ENCODE measurements at regions not wholly inside any gene's neighbourhood (a gene's known extent, or its start where the extent isn't known, plus 50 kb on each side); places are given as distances from the start of the nearest gene placed in this dataset.

- TF ChIP-seq CTCF (IDR thresholded peaks at IDR 0.05; ENCODE audit: low read length) (no peak), EZH2 (IDR thresholded peaks at IDR 0.05; ENCODE audit: borderline replicate concordance, low read length) (no peak)
- no peaks in the 10 kb centered on the region for H3K27me3 ChIP-seq (ENCODE audit: insufficient read depth, low read length)
- H3K27ac ChIP-seq (ENCODE audit: low read depth, low read length, poor library complexity, severe bottlenecking): no peak overlapping the region
- H3K9me3 ChIP-seq (ENCODE audit: low read length): no peaks in the 10 kb centered on the region
- no peaks in the 10 kb centered on the region for H3K4me1 ChIP-seq (ENCODE audit: insufficient read depth, low read length, severe bottlenecking)
- no peaks in the 10 kb centered on the region for H4K20me1 ChIP-seq (ENCODE audit: insufficient read depth, low read length)
- no peak overlapping the region for H3K9ac ChIP-seq (ENCODE audit: low read length)
- no peaks in the 10 kb centered on the region for H3K9me2 ChIP-seq (ENCODE audit: low read depth, low read length)
- no peak overlapping the region for H3K4me3 ChIP-seq (ENCODE audit: low read depth, low read length, poor library complexity, severe bottlenecking)
- no peaks in the 10 kb centered on the region for H3F3A ChIP-seq (ENCODE audit: insufficient read depth, low read length)
- no peak overlapping the region for H2AFZ ChIP-seq (ENCODE audit: low read length)
- H3K79me2 ChIP-seq (ENCODE audit: insufficient read depth, low read length): no peaks in the 10 kb centered on the region
- no peaks in the 10 kb centered on the region for H3K36me3 ChIP-seq (ENCODE audit: insufficient read depth, low read length)
- no peak overlapping the region for H3K4me2 ChIP-seq (ENCODE audit: low read length)
Observed at GRCh38 chr13:105971738-105972137, 563.7 kb downstream of the EFNB2 start.

- H3K9me2 ChIP-seq (ENCODE audit: low read depth, low read length): no peaks in the 10 kb centered on the region
- H3K4me2 ChIP-seq (ENCODE audit: low read length): no peak overlapping the region
- H3K9ac ChIP-seq (ENCODE audit: low read length): no peak overlapping the region
- H3K27ac ChIP-seq (ENCODE audit: low read depth, low read length, poor library complexity, severe bottlenecking): no peak overlapping the region
- H3K9me3 ChIP-seq (ENCODE audit: low read length): no peaks in the 10 kb centered on the region
- no peaks in the 10 kb centered on the region for H3K4me1 ChIP-seq (ENCODE audit: insufficient read depth, low read length, severe bottlenecking)
- TF ChIP-seq EZH2 (IDR thresholded peaks at IDR 0.05; ENCODE audit: borderline replicate concordance, low read length) (no peak), CTCF (IDR thresholded peaks at IDR 0.05; ENCODE audit: low read length) (no peak)
- H3K27me3 ChIP-seq (ENCODE audit: insufficient read depth, low read length): no peaks in the 10 kb centered on the region
- H3F3A ChIP-seq (ENCODE audit: insufficient read depth, low read length): no peaks in the 10 kb centered on the region
- no peaks in the 10 kb centered on the region for H3K79me2 ChIP-seq (ENCODE audit: insufficient read depth, low read length)
- H3K36me3 ChIP-seq (ENCODE audit: insufficient read depth, low read length): no peaks in the 10 kb centered on the region
- H2AFZ ChIP-seq (ENCODE audit: low read length): no peak overlapping the region
- no peaks in the 10 kb centered on the region for H4K20me1 ChIP-seq (ENCODE audit: insufficient read depth, low read length)
- no peak overlapping the region for H3K4me3 ChIP-seq (ENCODE audit: low read depth, low read length, poor library complexity, severe bottlenecking)
Observed at GRCh38 chr13:105971312-105971711, 564.1 kb downstream of the EFNB2 start.

GRCh38 chr13:105969761-105970160 lies 565.7 kb downstream of the EFNB2 start:
- Histone ChIP-seq H3K4me2 (ENCODE audit: low read length) (no peak overlapping the region), H3K4me1 (ENCODE audit: insufficient read depth, low read length, severe bottlenecking) (no peaks in the 10 kb centered on the region), H3K9ac (ENCODE audit: low read length) (no peak overlapping the region), H3K79me2 (ENCODE audit: insufficient read depth, low read length) (no peaks in the 10 kb centered on the region), H3K4me3 (ENCODE audit: low read depth, low read length, poor library complexity, severe bottlenecking) (no peak overlapping the region), H4K20me1 (ENCODE audit: insufficient read depth, low read length) (no peaks in the 10 kb centered on the region), H3F3A (ENCODE audit: insufficient read depth, low read length) (no peaks in the 10 kb centered on the region), H3K27me3 (ENCODE audit: insufficient read depth, low read length) (no peaks in the 10 kb centered on the region), H3K36me3 (ENCODE audit: insufficient read depth, low read length) (no peaks in the 10 kb centered on the region), H3K27ac (ENCODE audit: low read depth, low read length, poor library complexity, severe bottlenecking) (no peak overlapping the region), H2AFZ (ENCODE audit: low read length) (no peak overlapping the region), H3K9me3 (ENCODE audit: low read length) (no peaks in the 10 kb centered on the region), H3K9me2 (ENCODE audit: low read depth, low read length) (no peaks in the 10 kb centered on the region)
- TF ChIP-seq EZH2 (IDR thresholded peaks at IDR 0.05; ENCODE audit: borderline replicate concordance, low read length) (no peak), CTCF (IDR thresholded peaks at IDR 0.05; ENCODE audit: low read length) (no peak)
